K562 (cell line): ENCODE measurements at regions not wholly inside any gene's neighbourhood (a gene's known extent, or its start where the extent isn't known, plus 50 kb on each side); places are given as distances from the start of the nearest gene placed in this dataset.
A peak's percentile ranks its signal among the peaks of the same experiment; 100 is the strongest.

Experiments used
- ATAC-seq: fragments of 200-7000 bp; cut with Tn5 transposase; 3 replicates; pipeline ENCODE4 v1.9.1; 2020; ENCODE audit warnings: moderate library complexity
- BruUV-seq: library from RNA; stranded (reverse); fragments of 400-500 nt; replicated peaks from 2 replicates; lab custom pipeline; 2021; lab: Mats Ljungman, UMichigan
- CTCF ChIA-PET: fragments of 300-600 bp; formaldehyde crosslinking; extraction: SDS; loops from one replicate; lab custom pipeline; 2021; ENCODE audit warnings: low intra/inter-chr PET ratio; lab: Yijun Ruan, JAX
- POLR2A ChIA-PET: fragments of 300-600, 350-650 bp; sonication (Branson Sonifier 250); formaldehyde crosslinking; extraction: SDS; loops from one replicate; lab custom pipeline; 2021; ENCODE audit warnings: antibody characterized with exemption, inconsistent platforms; lab: Yijun Ruan, JAX
- DNase-seq, 4 experiments: peaks; one replicate each; pipeline versions ENCODE4 v3.0.0 to v3.0.0-alpha.2; 2011 to 2018; ENCODE audit warnings: low spot score in 3 of 4, mixed read lengths in 3 of 4; ENCODE audit errors: extremely low read depth in 1 of 4
- FAIRE-seq: peaks from 2 replicates; lab custom pipeline; 2011; peaks lifted over from hg19 to GRCh38; lab: Jason Lieb, UNC
- H2AFZ ChIP-seq: 2 replicates; pipeline ENCODE4 v1.6.0; 2011; ENCODE audit warnings: low read depth, low read length, control low read depth, inconsistent platforms
- H3K27ac ChIP-seq: fragments of 200-600 bp; 3 replicates; pipeline ENCODE4 v1.8.0; 2011; ENCODE audit warnings: low read depth, mild to moderate bottlenecking, control low read depth, inconsistent platforms, low read length, moderate library complexity, mixed read lengths; ENCODE audit errors: extremely low read depth
- H3K27me3 ChIP-seq, 2 experiments: fragments of 300-600 bp in 1 of 2; 2 replicates in 1 of 2; 3 replicates in 1 of 2; pipeline versions ENCODE4 v1.6.0 to v1.8.0; 2011; ENCODE audit warnings: inconsistent platforms in 2 of 2, low read length in 2 of 2, mild to moderate bottlenecking in 1 of 2, mixed read lengths in 1 of 2, moderate library complexity in 1 of 2; ENCODE audit not compliant: control insufficient read depth in 2 of 2, insufficient read depth in 2 of 2
- H3K36me3 ChIP-seq: fragments of 300-600 bp; 3 replicates; pipeline ENCODE4 v1.8.0; 2011; ENCODE audit warnings: mild to moderate bottlenecking, low read length, inconsistent platforms; ENCODE audit not compliant: control insufficient read depth, insufficient read depth
- H3K4me1 ChIP-seq, 2 experiments: fragments of 200-600 bp in 1 of 2; replicated peaks in 1 of 2; 2 replicates in 1 of 2; 3 replicates in 1 of 2; pipeline versions ENCODE4 v1.5.1 to v1.8.0; 2011; ENCODE audit warnings: inconsistent platforms in 2 of 2, low read length in 2 of 2, mild to moderate bottlenecking in 1 of 2, mixed read lengths in 1 of 2, moderate library complexity in 1 of 2; ENCODE audit not compliant: control insufficient read depth in 2 of 2, insufficient read depth in 2 of 2
- H3K4me2 ChIP-seq: 2 replicates; pipeline ENCODE4 v1.6.1; 2011; ENCODE audit warnings: low read length, control low read depth, inconsistent platforms, mixed read lengths; ENCODE audit not compliant: insufficient read depth
- H3K4me3 ChIP-seq: fragments of 200-600 bp; sonication (generic), shearing (Covaris generic); 2 replicates; pipeline ENCODE4 v1.5.1; 2016; ENCODE audit warnings: control low read depth, inconsistent platforms
- H3K79me2 ChIP-seq: fragments of 200-600 bp; 3 replicates; pipeline ENCODE4 v1.8.0; 2011; ENCODE audit warnings: low read length, inconsistent platforms; ENCODE audit not compliant: control insufficient read depth, insufficient read depth
- H3K9ac ChIP-seq, 2 experiments: 2 replicates each; pipeline versions ENCODE4 v1.6.0 to v1.6.1; 2011; ENCODE audit warnings: low read depth in 2 of 2, low read length in 2 of 2, control low read depth in 1 of 2, inconsistent platforms in 1 of 2, mild to moderate bottlenecking in 1 of 2, mixed read lengths in 1 of 2; ENCODE audit not compliant: insufficient read depth in 1 of 2
- H3K9me1 ChIP-seq: one replicate; pipeline ENCODE4 v1.6.0; 2011; ENCODE audit warnings: inconsistent platforms, mild to moderate bottlenecking, low read length, moderate library complexity; ENCODE audit not compliant: control insufficient read depth, insufficient read depth
- H3K9me3 ChIP-seq: replicated peaks from 2 replicates; pipeline ENCODE4 v1.5.1; 2011; ENCODE audit warnings: low read depth, low read length, inconsistent platforms; ENCODE audit not compliant: control insufficient read depth, insufficient read depth
- H4K20me1 ChIP-seq: replicated peaks from 2 replicates; pipeline ENCODE4 v1.6.1; 2011; ENCODE audit warnings: low read length, inconsistent platforms, mixed read lengths; ENCODE audit not compliant: control insufficient read depth, insufficient read depth
- CBFA2T3 ChIP-seq: fragments of 450-650 bp; IDR thresholded peaks from 2 replicates; pipeline ENCODE4 v1.6.1; 2017
- GABPB1 ChIP-seq: sonication (generic); formaldehyde crosslinking; IDR thresholded peaks from 2 replicates; pipeline ENCODE4 v1.8.0; 2022; ENCODE audit warnings: mild to moderate bottlenecking, missing genetic modification reagents
- HOXB6 ChIP-seq: fragments of 250-450 bp; sonication (Bioruptor Pico); IDR thresholded peaks from 2 replicates; pipeline ENCODE4 v1.5.1; 2022; ENCODE audit warnings: mild to moderate bottlenecking, borderline replicate concordance
- MBD1 ChIP-seq: fragments of 250-450 bp; sonication (Bioruptor Pico); IDR thresholded peaks from 2 replicates; pipeline ENCODE4 v1.8.0; 2022; ENCODE audit warnings: inconsistent platforms
- MLLT1 ChIP-seq, 2 experiments: fragments of 450-650 bp; IDR thresholded peaks; 2 replicates each; pipeline ENCODE4 v1.6.1; 2016
- MXD1 ChIP-seq: fragments of 250-450 bp; sonication (Bioruptor Pico); IDR thresholded peaks from 2 replicates; pipeline ENCODE4 v1.8.0; 2021; ENCODE audit warnings: borderline replicate concordance, mild to moderate bottlenecking, moderate library complexity; ENCODE audit not compliant: poor library complexity, severe bottlenecking
- PRMT5 ChIP-seq: sonication (generic); formaldehyde crosslinking; IDR thresholded peaks from 2 replicates; pipeline ENCODE4 v1.5.0; 2020; ENCODE audit warnings: missing genetic modification reagents
- RAD51 ChIP-seq: fragments of 450-650 bp; IDR thresholded peaks from 2 replicates; pipeline ENCODE4 v1.7.1; 2016; ENCODE audit warnings: low read depth, mild to moderate bottlenecking, borderline replicate concordance
- SAP30 ChIP-seq: fragments of 200-600 bp; sonication (generic); IDR thresholded peaks from 2 replicates; pipeline ENCODE4 v1.6.1; 2012; ENCODE audit warnings: borderline replicate concordance, low read depth, mild to moderate bottlenecking, moderate library complexity, low read length, control low read depth, inconsistent platforms; ENCODE audit not compliant: insufficient read depth, poor library complexity, severe bottlenecking
- SIRT6 ChIP-seq: IDR thresholded peaks from one replicate; pipeline ENCODE4 v1.6.1; 2012; ENCODE audit warnings: low read depth, mild to moderate bottlenecking, control low read depth, inconsistent platforms, low read length, moderate library complexity
- SMARCC2 ChIP-seq: fragments of 450-650 bp; IDR thresholded peaks from 2 replicates; pipeline ENCODE4 v1.6.1; 2017; ENCODE audit warnings: antibody characterized with exemption, moderate library complexity, mild to moderate bottlenecking, low read depth
- TAF15 ChIP-seq: fragments of 200-400 bp; formaldehyde crosslinking; IDR thresholded peaks from 2 replicates; pipeline ENCODE4 v1.6.1; 2017; ENCODE audit warnings: mild to moderate bottlenecking, low read depth, low read length, moderate library complexity
- TARDBP ChIP-seq: fragments of 450-650 bp; IDR thresholded peaks from 2 replicates; pipeline ENCODE4 v1.6.1; 2016
- XRCC3 ChIP-seq: fragments of 450-650 bp; IDR thresholded peaks from 2 replicates; pipeline ENCODE4 v1.6.1; 2017; ENCODE audit warnings: mild to moderate bottlenecking, moderate library complexity
- ZFP91 ChIP-seq: sonication (generic); formaldehyde crosslinking; IDR thresholded peaks from 2 replicates; pipeline ENCODE4 v1.8.0; 2022; ENCODE audit warnings: mild to moderate bottlenecking, missing genetic modification reagents
- ZNF224 ChIP-seq: sonication (generic); formaldehyde crosslinking; IDR thresholded peaks from 2 replicates; pipeline ENCODE4 v1.8.0; 2022; ENCODE audit warnings: mild to moderate bottlenecking, missing genetic modification reagents
- ZNF311 ChIP-seq: fragments of 250-450 bp; sonication (Bioruptor Pico); IDR thresholded peaks from 2 replicates; pipeline ENCODE4 v1.4.0; 2020; ENCODE audit warnings: mild to moderate bottlenecking, moderate library complexity
- ZNF57 ChIP-seq: fragments of 450-650 bp; formaldehyde crosslinking; IDR thresholded peaks from 2 replicates; pipeline ENCODE4 v1.4.0; 2020; ENCODE audit warnings: mild to moderate bottlenecking, moderate library complexity
- WGBS: fragments of 100-300 bp; shearing (Covaris generic); methylation state at CpG from one replicate; pipeline ENCODE4 v1.1.6; 2016; ENCODE audit warnings: low coverage, mixed read lengths; ENCODE audit not compliant: insufficient coverage; ENCODE audit errors: missing lambda C conversion rate; 5-methylcytosine and 5-hydroxymethylcytosine counted together
- in situ Hi-C: fragments of 300-500 bp; cut with MboI; formaldehyde crosslinking; loops from 4 replicates; pipeline ENCODE4 v1.15.0; 2018; ENCODE audit warnings: inconsistent platforms, mixed read lengths
- intact Hi-C: fragments of 100-400 bp; cut with micrococcal nuclease; formaldehyde crosslinking; loops from 2 replicates; pipeline ENCODE4 v1.14.2; 2022

- H3K27ac ChIP-seq: peak overlapping the region; percentile 99
- H3K36me3 ChIP-seq: peaks cover 51% of the 10 kb centered on the region
- DNase-seq (no peak), FAIRE-seq (no peak), ATAC-seq (peak; percentile 13)
- H4K20me1 ChIP-seq: peaks cover 40% of the 10 kb centered on the region
- POLR2A ChIA-PET: interaction anchor here (0.5 to 18.6 kb wide), 68 partner anchors 7 to 1694 kb away, joined by 3 to 1095 read pairs (median 7); partner anchors contain the start of gene HMGN4
- TSS peak; percentile 44 for BruUV-seq
- H2AFZ ChIP-seq: no peak overlapping the region
- in situ Hi-C loops: loop anchor here (5.0 to 25.0 kb wide), 3 partner anchors 76 to 934 kb away; a partner anchor contains a TSS
- CTCF ChIA-PET: interaction anchor here (0.7 kb wide), 1 partner anchor 148 kb away, joined by 4 read pairs; no protein-coding TSS in a partner anchor
- WGBS: under 1% methylated on average over 12 of the region's 12 CpGs
- H3K4me3 ChIP-seq: peak overlapping the region; percentile 86
- H3K27me3 ChIP-seq: no peaks in the 10 kb centered on the region
- H3K9ac ChIP-seq: peak overlapping the region; percentile 88 to 98
- H3K79me2 ChIP-seq: peaks cover 97% of the 10 kb centered on the region
- H3K4me2 ChIP-seq: peak overlapping the region; percentile 97
- intact Hi-C loops: loop anchor here (1.0 to 2.0 kb wide), 7 partner anchors 18 to 948 kb away; a partner anchor contains a TSS
- no peaks in the 10 kb centered on the region for H3K9me1 ChIP-seq
- peaks cover 10 to 12% of the 10 kb centered on the region in 2 experiments for H3K4me1 ChIP-seq
- no peaks in the 10 kb centered on the region for H3K9me3 ChIP-seq
- TF ChIP-seq XRCC3 (no peak), GABPB1 (CRISPR knock-in tag) (0 out of 2 replicates have a peak, but pooled peaks have one; percentile 27), SMARCC2 (peak; percentile 31; the same call in 1 of the 2 replicates), ZNF224 (CRISPR knock-in tag) (0 out of 2 replicates have a peak, but pooled peaks have one; percentile 54), ZFP91 (CRISPR knock-in tag) (peak; percentile 33; the same call in 1 of the 2 replicates), TARDBP (peak; percentile 62; the same call in 1 of the 2 replicates), ZNF311 (CRISPR knock-in tag) (no peak), ZNF57 (CRISPR knock-in tag) (no peak), SAP30 (peak; percentile 21), PRMT5 (CRISPR knock-in tag) (peak; percentile 74; the same call in 1 of the 2 replicates), MBD1 (CRISPR knock-in tag) (no peak), RAD51 (0 out of 2 replicates have a peak, but pooled peaks have one; percentile 6), CBFA2T3 (no peak), HOXB6 (CRISPR knock-in tag) (no peak), SIRT6 (no peak), TAF15 (0 out of 2 replicates have a peak, but pooled peaks have one; percentile 54), MLLT1 (IDR thresholded peaks at IDR 0.05) (no peak), MXD1 (CRISPR knock-in tag) (no peak)
Measured at GRCh38 chr6:26198722-26199056, 111.5 kb downstream of the HFE start.
